ENCODE measurements at regions not wholly inside any gene's neighbourhood (a gene's known extent, or its start where the extent isn't known, plus 50 kb on each side); places are given as distances from the start of the nearest gene placed in this dataset.

DNA sequence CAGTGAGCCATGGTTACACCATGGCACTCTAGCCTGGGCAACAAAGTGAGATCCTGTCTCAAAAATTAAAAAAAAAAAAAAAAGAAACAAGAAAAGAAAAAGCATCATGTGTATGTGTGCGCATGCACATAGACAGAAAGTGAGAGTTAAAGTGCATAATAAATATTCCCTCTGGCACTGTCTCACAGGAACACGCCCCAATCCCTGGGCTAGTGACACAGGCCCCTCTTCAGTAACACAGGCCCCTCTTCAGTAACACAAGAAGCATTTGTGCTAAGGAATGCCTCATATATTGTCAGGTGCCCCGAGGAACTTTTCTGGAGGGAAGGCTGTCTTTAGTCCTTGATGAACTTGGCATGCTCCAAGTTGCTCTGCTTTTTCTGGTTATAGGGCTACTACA lies 57.5 kb downstream of the RPL27A start:
- TF ChIP-seq, protein P1, sequence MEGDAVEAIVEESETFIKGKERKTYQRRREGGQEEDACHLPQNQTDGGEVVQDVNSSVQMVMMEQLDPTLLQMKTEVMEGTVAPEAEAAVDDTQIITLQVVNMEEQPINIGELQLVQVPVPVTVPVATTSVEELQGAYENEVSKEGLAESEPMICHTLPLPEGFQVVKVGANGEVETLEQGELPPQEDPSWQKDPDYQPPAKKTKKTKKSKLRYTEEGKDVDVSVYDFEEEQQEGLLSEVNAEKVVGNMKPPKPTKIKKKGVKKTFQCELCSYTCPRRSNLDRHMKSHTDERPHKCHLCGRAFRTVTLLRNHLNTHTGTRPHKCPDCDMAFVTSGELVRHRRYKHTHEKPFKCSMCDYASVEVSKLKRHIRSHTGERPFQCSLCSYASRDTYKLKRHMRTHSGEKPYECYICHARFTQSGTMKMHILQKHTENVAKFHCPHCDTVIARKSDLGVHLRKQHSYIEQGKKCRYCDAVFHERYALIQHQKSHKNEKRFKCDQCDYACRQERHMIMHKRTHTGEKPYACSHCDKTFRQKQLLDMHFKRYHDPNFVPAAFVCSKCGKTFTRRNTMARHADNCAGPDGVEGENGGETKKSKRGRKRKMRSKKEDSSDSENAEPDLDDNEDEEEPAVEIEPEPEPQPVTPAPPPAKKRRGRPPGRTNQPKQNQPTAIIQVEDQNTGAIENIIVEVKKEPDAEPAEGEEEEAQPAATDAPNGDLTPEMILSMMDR (conservative IDR thresholded peaks at IDR 0.05 in 1 of 2, IDR thresholded peaks at IDR 0.05 in 1 of 2; ENCODE audit: extremely low read depth in 1 of 2, insufficient read depth in 1 of 2, low read depth in 1 of 2, low read length in 2 of 2): no peak
- TF ChIP-seq EZH2 (IDR thresholded peaks at IDR 0.05; ENCODE audit: borderline replicate concordance, low read length): no peak
